ENCODE measurements at regions not wholly inside any gene's neighbourhood (a gene's known extent, or its start where the extent isn't known, plus 50 kb on each side); places are given as distances from the start of the nearest gene placed in this dataset.

DNA sequence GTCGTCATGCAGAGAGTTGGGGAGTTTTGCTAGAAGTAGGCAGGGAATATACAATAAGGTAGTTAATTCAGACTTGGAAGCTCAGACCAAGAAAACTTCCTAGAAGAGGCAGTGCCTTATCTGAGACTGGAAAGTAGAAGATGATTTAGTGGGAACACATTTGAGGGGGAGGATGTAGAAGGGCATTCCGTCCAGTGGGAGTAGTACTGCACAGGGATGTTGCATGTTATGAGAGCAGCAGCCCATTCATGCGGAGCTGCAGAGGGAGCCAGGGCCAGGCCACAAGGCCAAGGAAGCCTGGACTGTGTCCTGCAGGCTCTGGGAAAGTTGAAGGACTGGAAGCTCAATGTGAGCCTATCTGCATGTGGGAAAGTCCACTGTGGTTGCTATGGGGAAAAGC lies 344.5 kb upstream of the EEF2KMT start:
- no peak for TF ChIP-seq EZH2 (IDR thresholded peaks at IDR 0.05)
- no peak for TF ChIP-seq POLR2AphosphoS5 (IDR thresholded peaks at IDR 0.05; ENCODE audit: borderline replicate concordance, low read depth, low read length)

Measured in SK-N-MC (cell line).